Liver (tissue), 8 donors: ENCODE measurements at regions not wholly inside any gene's neighbourhood (a gene's known extent, or its start where the extent isn't known, plus 50 kb on each side); places are given as distances from the start of the nearest gene placed in this dataset.

ENCODE experiments used
- DNase-seq: peaks from one replicate; pipeline ENCODE4 v3.0.0-alpha.2; 2017; ENCODE audit warnings: low spot score
- H3K27ac ChIP-seq, 2 donors: one replicate each; pipeline ENCODE4 v1.7.0; 2013; ENCODE audit warnings: inconsistent platforms in 2 of 2, low read length in 2 of 2, control low read depth in 1 of 2, low read depth in 1 of 2, mild to moderate bottlenecking in 1 of 2
- H3K27me3 ChIP-seq, 4 donors: one replicate each; pipeline versions ENCODE4 v1.6.1 to v1.7.0; 2013; ENCODE audit warnings: low read length in 3 of 4, inconsistent platforms in 1 of 4, mild to moderate bottlenecking in 1 of 4, moderate library complexity in 1 of 4; ENCODE audit not compliant: control insufficient read depth in 4 of 4, insufficient read depth in 4 of 4
- H3K36me3 ChIP-seq, 4 donors: one replicate each; pipeline versions ENCODE4 v1.6.1 to v1.7.0; 2013; ENCODE audit warnings: low read length in 3 of 4, mild to moderate bottlenecking in 3 of 4, low read depth in 1 of 4, moderate library complexity in 1 of 4; ENCODE audit not compliant: control insufficient read depth in 4 of 4, insufficient read depth in 3 of 4
- H3K4me1 ChIP-seq, 4 donors: one replicate each; pipeline versions ENCODE4 v1.6.1 to v1.7.0; 2013; ENCODE audit warnings: low read length in 3 of 4, mild to moderate bottlenecking in 3 of 4, moderate library complexity in 1 of 4; ENCODE audit not compliant: control insufficient read depth in 4 of 4, insufficient read depth in 4 of 4
- H3K4me3 ChIP-seq, 3 donors: one replicate each; pipeline versions ENCODE4 v1.6.1 to v1.7.0; 2013; ENCODE audit warnings: low read length in 3 of 3, control low read depth in 1 of 3, low read depth in 1 of 3, mild to moderate bottlenecking in 1 of 3
- H3K9ac ChIP-seq, 2 donors: one replicate each; pipeline ENCODE4 v1.7.0; 2013; ENCODE audit warnings: low read length in 2 of 2, mild to moderate bottlenecking in 2 of 2, moderate library complexity in 2 of 2, control low read depth in 1 of 2, low read depth in 1 of 2
- H3K9me3 ChIP-seq, 4 donors: one replicate each; pipeline versions ENCODE4 v1.6.1 to v1.7.0; 2013; ENCODE audit warnings: low read length in 3 of 4; ENCODE audit not compliant: control insufficient read depth in 4 of 4
- ATF3 ChIP-seq: IDR thresholded peaks from 2 replicates; pipeline ENCODE4 v1.6.1; 2016; ENCODE audit warnings: antibody characterized with exemption
- FOXA1 ChIP-seq: IDR thresholded peaks from 2 replicates; pipeline ENCODE4 v1.6.1; 2016; ENCODE audit warnings: antibody characterized with exemption
- FOXA2 ChIP-seq: IDR thresholded peaks from 2 replicates; pipeline ENCODE4 v1.6.1; 2016; ENCODE audit warnings: antibody characterized with exemption
- GABPA ChIP-seq, 2 donors: IDR thresholded peaks in 1 of 2; conservative IDR thresholded peaks in 1 of 2; 2 replicates each; pipeline ENCODE4 v1.6.1; 2016; ENCODE audit warnings: antibody characterized with exemption in 2 of 2, mild to moderate bottlenecking in 1 of 2, moderate library complexity in 1 of 2
- HNF4G ChIP-seq: IDR thresholded peaks from 2 replicates; pipeline ENCODE4 v1.6.1; 2016; ENCODE audit warnings: antibody characterized with exemption
- JUND ChIP-seq, 2 donors: IDR thresholded peaks; 2 replicates each; pipeline ENCODE4 v1.6.1; 2016; ENCODE audit warnings: antibody characterized with exemption in 2 of 2
- MAX ChIP-seq: IDR thresholded peaks from 2 replicates; pipeline ENCODE4 v1.6.1; 2016; ENCODE audit warnings: antibody characterized with exemption
- NR2F2 ChIP-seq: IDR thresholded peaks from 2 replicates; pipeline ENCODE4 v1.6.1; 2016; ENCODE audit warnings: antibody characterized with exemption
- RAD21 ChIP-seq, 2 donors: IDR thresholded peaks; 2 replicates each; pipeline ENCODE4 v1.6.1; 2016; ENCODE audit warnings: antibody characterized with exemption in 2 of 2, mild to moderate bottlenecking in 2 of 2
- REST ChIP-seq: IDR thresholded peaks from 2 replicates; pipeline ENCODE4 v1.6.1; 2016; ENCODE audit warnings: antibody characterized with exemption, mild to moderate bottlenecking
- RXRA ChIP-seq, 2 donors: IDR thresholded peaks; 2 replicates each; pipeline ENCODE4 v1.6.1; 2017 to 2018; ENCODE audit warnings: antibody characterized with exemption in 2 of 2, mild to moderate bottlenecking in 1 of 2
- SP1 ChIP-seq: IDR thresholded peaks from 2 replicates; pipeline ENCODE4 v1.6.1; 2018; ENCODE audit warnings: antibody characterized with exemption, mild to moderate bottlenecking
- TAF1 ChIP-seq: conservative IDR thresholded peaks from 2 replicates; pipeline ENCODE4 v1.6.1; 2016; ENCODE audit warnings: antibody characterized with exemption, mild to moderate bottlenecking
- ZBTB33 ChIP-seq: IDR thresholded peaks from 2 replicates; pipeline ENCODE4 v1.6.1; 2016; ENCODE audit warnings: antibody characterized with exemption
- WGBS: extraction: QIAGEN DNeasy Blood & Tissue Kit; methylation state at CpG from one replicate; pipeline ENCODE4 v1.1.7; 2013; 5-methylcytosine and 5-hydroxymethylcytosine counted together
- TF ChIP-seq, protein P1 (sequence below): fragments of 150-350 bp; IDR thresholded peaks from 2 replicates; pipeline ENCODE4 v1.5.1; 2017; ENCODE audit warnings: improper control_type of control experiment, low read depth, low read length; ENCODE audit not compliant: missing input control
- donor health status: healthy.
- donor health status: healthy.
- donor health status: healthy.
- donor health status: healthy.
- donor health status: healthy.

- DNase-seq, result peak; percentile 13
These were observed 69.3 kb upstream of the FRMD1 start for GRCh38 chr6:168148231-168148849.

More at GRCh38 chr6:168148231-168148849, 69.3 kb upstream of the FRMD1 start:
- H3K4me1 ChIP-seq, result peaks cover 0 to 5% (median 1%) of the 10 kb centered on the region in 4 donors
- WGBS, result 78% methylated on average over 14 of the region's 14 CpGs
- no peak overlapping the region for H3K9ac ChIP-seq
- H3K27me3 ChIP-seq, result peaks cover 0 to 4% (median 0%) of the 10 kb centered on the region in 4 donors
- TF ChIP-seq ATF3 (no peak), HNF4G (no peak), NR2F2 (no peak), REST (no peak), RAD21 (IDR thresholded peaks at IDR 0.05) (no peak), JUND (IDR thresholded peaks at IDR 0.05) (no peak), ZBTB33 (no peak), FOXA2 (no peak), MAX (no peak), RXRA (IDR thresholded peaks at IDR 0.05) (no peak), FOXA1 (no peak), GABPA (IDR thresholded peaks at IDR 0.05 in 1 of 2, conservative IDR thresholded peaks at IDR 0.05 in 1 of 2) (no peak), SP1 (no peak), TAF1 (no peak)
- TF ChIP-seq, protein P1, sequence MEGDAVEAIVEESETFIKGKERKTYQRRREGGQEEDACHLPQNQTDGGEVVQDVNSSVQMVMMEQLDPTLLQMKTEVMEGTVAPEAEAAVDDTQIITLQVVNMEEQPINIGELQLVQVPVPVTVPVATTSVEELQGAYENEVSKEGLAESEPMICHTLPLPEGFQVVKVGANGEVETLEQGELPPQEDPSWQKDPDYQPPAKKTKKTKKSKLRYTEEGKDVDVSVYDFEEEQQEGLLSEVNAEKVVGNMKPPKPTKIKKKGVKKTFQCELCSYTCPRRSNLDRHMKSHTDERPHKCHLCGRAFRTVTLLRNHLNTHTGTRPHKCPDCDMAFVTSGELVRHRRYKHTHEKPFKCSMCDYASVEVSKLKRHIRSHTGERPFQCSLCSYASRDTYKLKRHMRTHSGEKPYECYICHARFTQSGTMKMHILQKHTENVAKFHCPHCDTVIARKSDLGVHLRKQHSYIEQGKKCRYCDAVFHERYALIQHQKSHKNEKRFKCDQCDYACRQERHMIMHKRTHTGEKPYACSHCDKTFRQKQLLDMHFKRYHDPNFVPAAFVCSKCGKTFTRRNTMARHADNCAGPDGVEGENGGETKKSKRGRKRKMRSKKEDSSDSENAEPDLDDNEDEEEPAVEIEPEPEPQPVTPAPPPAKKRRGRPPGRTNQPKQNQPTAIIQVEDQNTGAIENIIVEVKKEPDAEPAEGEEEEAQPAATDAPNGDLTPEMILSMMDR, result no peak
- no peaks in the 10 kb centered on the region for H3K9me3 ChIP-seq
- H3K27ac ChIP-seq, result no peak overlapping the region
- H3K36me3 ChIP-seq, result no peaks in the 10 kb centered on the region
- no peak overlapping the region for H3K4me3 ChIP-seq
